Thyroid gland (tissue), 4 donors: ENCODE measurements at regions not wholly inside any gene's neighbourhood (a gene's known extent, or its start where the extent isn't known, plus 50 kb on each side); places are given as distances from the start of the nearest gene placed in this dataset.

ENCODE experiments used
- POLR2A ChIP-seq, 2 donors: fragments of 450-650 bp; IDR thresholded peaks; one replicate each; pipeline ENCODE4 v1.6.1; 2017; ENCODE audit warnings: antibody characterized with exemption in 2 of 2, mild to moderate bottlenecking in 2 of 2, moderate library complexity in 1 of 2
- TF ChIP-seq, protein P1 (sequence below), 6 experiments: fragments of 200-600 bp in 3 of 6; fragments of 450-650 bp in 3 of 6; sonication (generic) in 3 of 6; IDR thresholded peaks; one replicate each; pipeline ENCODE4 v1.5.1; 2016 to 2019; ENCODE audit warnings: antibody characterized with exemption in 6 of 6, mild to moderate bottlenecking in 2 of 6, inconsistent platforms in 1 of 6, moderate library complexity in 1 of 6

GRCh38 chr20:47867831-47868230 is 82.5 kb upstream of the SULF2 start:
- TF ChIP-seq POLR2A (IDR thresholded peaks at IDR 0.05): no peak
- TF ChIP-seq, protein P1, sequence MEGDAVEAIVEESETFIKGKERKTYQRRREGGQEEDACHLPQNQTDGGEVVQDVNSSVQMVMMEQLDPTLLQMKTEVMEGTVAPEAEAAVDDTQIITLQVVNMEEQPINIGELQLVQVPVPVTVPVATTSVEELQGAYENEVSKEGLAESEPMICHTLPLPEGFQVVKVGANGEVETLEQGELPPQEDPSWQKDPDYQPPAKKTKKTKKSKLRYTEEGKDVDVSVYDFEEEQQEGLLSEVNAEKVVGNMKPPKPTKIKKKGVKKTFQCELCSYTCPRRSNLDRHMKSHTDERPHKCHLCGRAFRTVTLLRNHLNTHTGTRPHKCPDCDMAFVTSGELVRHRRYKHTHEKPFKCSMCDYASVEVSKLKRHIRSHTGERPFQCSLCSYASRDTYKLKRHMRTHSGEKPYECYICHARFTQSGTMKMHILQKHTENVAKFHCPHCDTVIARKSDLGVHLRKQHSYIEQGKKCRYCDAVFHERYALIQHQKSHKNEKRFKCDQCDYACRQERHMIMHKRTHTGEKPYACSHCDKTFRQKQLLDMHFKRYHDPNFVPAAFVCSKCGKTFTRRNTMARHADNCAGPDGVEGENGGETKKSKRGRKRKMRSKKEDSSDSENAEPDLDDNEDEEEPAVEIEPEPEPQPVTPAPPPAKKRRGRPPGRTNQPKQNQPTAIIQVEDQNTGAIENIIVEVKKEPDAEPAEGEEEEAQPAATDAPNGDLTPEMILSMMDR (IDR thresholded peaks at IDR 0.05): no peak
